ENCODE measurements at regions not wholly inside any gene's neighbourhood (a gene's known extent, or its start where the extent isn't known, plus 50 kb on each side); places are given as distances from the start of the nearest gene placed in this dataset.

GRCh38 chr6:150548330-150548729 is 51.4 kb upstream of the PLEKHG1 start:
- no peaks in the 10 kb centered on the region for H3K36me3 ChIP-seq (replicated peaks in 1 of 2; ENCODE audit: control insufficient read depth in 1 of 2, insufficient read depth in 2 of 2, low read length in 2 of 2)
- H4K20me1 ChIP-seq (ENCODE audit: insufficient read depth, low read length), result no peaks in the 10 kb centered on the region
- FAIRE-seq (peak; percentile 78), DNase-seq (ENCODE audit: low spot score) (no peak), ATAC-seq (peak; percentile 67)
- intact Hi-C loops (cut with micrococcal nuclease; ENCODE audit: unreplicated experiment), result no loop called here
- no TSS peak for BruUV-seq (replicated peaks)
- no peak overlapping the region for H3K9ac ChIP-seq (ENCODE audit: insufficient read depth, low read depth, low read length)
- WGBS (ENCODE audit: low lambda C conversion rate), result under 1% methylated on average over 4 of the region's 4 CpGs
- H3K4me1 ChIP-seq (ENCODE audit: insufficient read depth, low read length), result peaks cover 30% of the 10 kb centered on the region
- H3K9me3 ChIP-seq (ENCODE audit: low read length), result no peaks in the 10 kb centered on the region
- in situ Hi-C loops (cut with HindIII; ENCODE audit: extremely low pct_ligation_motif_present, low pct_unique_long_range_greater_than_20kb), result no loop called here
- CTCF ChIA-PET (ENCODE audit: low intra/inter-chr PET ratio, low total read pairs), result no interaction called here
- H3K27me3 ChIP-seq (ENCODE audit: control insufficient read depth in 1 of 2, insufficient read depth in 2 of 2, low read length in 2 of 2), result no peaks in the 10 kb centered on the region; a peak in 2 of 5 replicates
- no peak overlapping the region for H2AFZ ChIP-seq (ENCODE audit: low read length)
- H3K4me2 ChIP-seq (ENCODE audit: low read depth, low read length), result peak overlapping the region; percentile 38
- H3K4me3 ChIP-seq (replicated peaks in 1 of 3; ENCODE audit: insufficient read depth in 1 of 3, low read depth in 2 of 3, low read length in 3 of 3), result no peak overlapping the region
- no peaks in the 10 kb centered on the region for H3K79me2 ChIP-seq (ENCODE audit: insufficient read depth, low read length)
- TF ChIP-seq, protein P1, sequence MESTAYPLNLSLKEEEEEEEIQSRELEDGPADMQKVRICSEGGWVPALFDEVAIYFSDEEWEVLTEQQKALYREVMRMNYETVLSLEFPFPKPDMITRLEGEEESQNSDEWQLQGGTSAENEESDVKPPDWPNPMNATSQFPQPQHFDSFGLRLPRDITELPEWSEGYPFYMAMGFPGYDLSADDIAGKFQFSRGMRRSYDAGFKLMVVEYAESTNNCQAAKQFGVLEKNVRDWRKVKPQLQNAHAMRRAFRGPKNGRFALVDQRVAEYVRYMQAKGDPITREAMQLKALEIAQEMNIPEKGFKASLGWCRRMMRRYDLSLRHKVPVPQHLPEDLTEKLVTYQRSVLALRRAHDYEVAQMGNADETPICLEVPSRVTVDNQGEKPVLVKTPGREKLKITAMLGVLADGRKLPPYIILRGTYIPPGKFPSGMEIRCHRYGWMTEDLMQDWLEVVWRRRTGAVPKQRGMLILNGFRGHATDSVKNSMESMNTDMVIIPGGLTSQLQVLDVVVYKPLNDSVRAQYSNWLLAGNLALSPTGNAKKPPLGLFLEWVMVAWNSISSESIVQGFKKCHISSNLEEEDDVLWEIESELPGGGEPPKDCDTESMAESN (CRISPR knock-in tag; conservative IDR thresholded peaks at IDR 0.05), result no peak
- TF ChIP-seq PRDM15 (CRISPR knock-in tag; IDR thresholded peaks at IDR 0.05) (peak; percentile 47; the same call in 1 of the 2 replicates), HMG20A (CRISPR knock-in tag; IDR thresholded peaks at IDR 0.05; ENCODE audit: borderline replicate concordance) (no peak)
- peak overlapping the region; percentile 41 for H3K27ac ChIP-seq (ENCODE audit: extremely low read length, insufficient read depth, low read length)
- POLR2A ChIA-PET, result no interaction called here

All from HepG2 (cell line).